ENCODE measurements at regions not wholly inside any gene's neighbourhood (a gene's known extent, or its start where the extent isn't known, plus 50 kb on each side); places are given as distances from the start of the nearest gene placed in this dataset.
"Not testable (repeated sequence)": the region's sequence is repeated elsewhere in the genome, so short reads cannot be mapped to it uniquely, and the experiment has no call there.

DNA sequence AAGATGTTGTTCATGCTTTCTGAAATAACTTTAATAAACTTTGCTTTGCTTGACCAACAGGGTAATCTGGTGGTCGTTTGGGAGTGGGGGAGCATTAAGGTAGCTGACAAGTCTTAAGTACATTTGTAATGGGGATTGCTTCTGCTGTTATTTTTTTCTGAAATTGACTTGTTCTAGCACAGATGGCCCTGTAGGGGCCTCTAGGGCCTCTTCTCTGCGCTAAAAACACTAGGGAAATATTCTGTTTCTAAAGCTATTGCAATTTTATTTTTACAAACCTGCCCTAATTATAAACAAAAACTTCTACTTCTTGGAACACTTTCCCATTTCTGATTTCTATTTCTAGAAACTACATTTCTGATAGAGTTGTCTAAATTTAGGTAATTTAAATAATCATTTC is 191.3 kb upstream of the KCNJ3 start:
- DNase-seq (ENCODE audit: low read depth) = no peak

DNA sequence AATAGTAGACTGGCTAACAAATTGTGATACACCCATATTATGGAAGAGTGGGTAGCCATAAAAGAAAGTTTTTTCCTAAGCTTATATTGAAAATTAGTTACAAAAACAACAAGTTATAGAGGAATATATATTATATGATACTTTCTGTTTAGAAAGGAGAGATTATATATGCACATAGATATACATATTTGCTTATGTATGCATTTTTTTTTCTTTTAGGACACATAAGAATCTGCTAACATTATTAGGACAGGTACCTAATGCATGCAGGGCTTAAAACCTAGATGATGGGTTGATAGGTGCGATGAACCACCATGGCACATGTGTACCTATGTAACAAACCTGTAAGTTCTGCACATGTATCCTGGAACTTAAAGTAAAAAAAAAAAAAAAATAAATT is 179.6 kb upstream of the KCNJ3 start:
- DNase-seq (ENCODE audit: low read depth) = no peak

DNA sequence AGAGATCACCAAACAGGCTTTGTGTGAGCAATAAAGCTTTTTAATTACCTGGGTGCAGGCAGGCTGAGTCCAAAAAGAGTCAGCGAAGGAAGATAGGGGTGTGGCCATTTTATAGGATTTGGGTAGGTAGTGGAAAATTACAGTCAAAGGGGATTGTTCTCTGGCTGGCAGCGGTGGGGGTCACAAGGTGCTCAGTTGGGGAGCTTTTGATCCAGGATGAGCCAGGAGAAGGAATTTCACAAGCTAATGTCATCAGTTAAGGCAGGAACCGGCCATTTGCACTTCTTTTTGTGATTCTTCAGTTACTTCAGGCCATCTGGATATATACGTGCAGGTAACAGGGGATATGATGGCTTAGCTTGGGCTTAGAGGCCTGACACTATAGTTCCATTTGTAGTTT is 177.5 kb upstream of the KCNJ3 start:
- DNase-seq (ENCODE audit: low read depth) = not testable (repeated sequence)

DNA sequence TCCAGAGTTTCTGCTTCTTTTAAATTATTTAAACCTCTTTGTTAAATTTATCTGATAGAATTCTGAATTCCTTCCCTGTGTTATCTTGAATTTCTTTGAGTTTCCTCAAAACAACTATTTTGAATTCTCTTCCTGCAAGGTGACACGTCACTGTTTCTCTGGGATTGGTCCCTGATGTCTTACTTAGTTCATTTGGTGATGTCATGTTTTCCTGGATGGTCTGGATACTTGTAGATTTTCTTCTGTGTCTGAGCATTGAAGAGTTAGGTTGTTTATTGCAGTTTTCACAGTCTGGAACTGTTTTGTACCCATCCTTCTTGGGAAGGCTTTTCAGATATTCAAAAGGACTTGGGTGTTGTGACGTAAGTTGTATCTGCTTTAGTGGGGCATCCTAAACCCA is 172.3 kb upstream of the KCNJ3 start:
- DNase-seq (ENCODE audit: low read depth) = no peak

- DNase-seq (ENCODE audit: low read depth) = no peak
These were observed 170.5 kb upstream of the KCNJ3 start for GRCh38 chr2:154527962-154528361.

- no peak for DNase-seq (ENCODE audit: low read depth)
These were observed 166.5 kb upstream of the KCNJ3 start for GRCh38 chr2:154532004-154532403.

- no peak for DNase-seq (ENCODE audit: low read depth)
These were observed 165.7 kb upstream of the KCNJ3 start for GRCh38 chr2:154532763-154533162.

DNA sequence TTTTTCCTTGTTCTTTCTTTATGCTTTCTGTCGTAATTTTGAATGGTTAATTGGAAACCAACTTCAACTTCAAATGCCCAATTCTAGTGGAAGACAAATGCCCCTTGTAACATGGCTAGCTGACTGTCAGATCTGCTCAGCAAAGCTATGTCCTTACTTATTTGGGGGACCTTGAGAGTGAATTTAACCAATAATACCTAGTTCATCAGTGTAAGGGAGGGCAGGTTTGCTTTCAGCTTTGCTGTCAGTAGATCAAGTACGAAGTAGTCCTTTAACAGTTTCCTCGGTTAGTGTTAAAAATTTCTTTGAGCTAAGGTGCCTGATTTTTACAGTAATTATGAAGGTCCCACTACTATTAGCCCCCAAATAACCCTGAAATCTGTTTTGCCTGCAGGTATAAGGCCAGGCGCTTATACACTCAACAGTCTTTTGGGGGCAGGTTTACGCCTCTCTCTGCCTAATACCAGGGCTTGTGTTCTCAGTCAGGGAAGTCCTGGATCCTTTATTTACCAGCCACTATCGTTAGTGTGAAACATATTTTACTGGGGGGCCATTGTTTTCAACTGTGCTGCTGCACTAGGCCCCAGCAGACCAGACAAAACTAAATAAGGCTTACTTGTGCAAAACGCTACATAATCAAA is 165.1 kb upstream of the KCNJ3 start:
- no peak for DNase-seq (ENCODE audit: low read depth)

DNA sequence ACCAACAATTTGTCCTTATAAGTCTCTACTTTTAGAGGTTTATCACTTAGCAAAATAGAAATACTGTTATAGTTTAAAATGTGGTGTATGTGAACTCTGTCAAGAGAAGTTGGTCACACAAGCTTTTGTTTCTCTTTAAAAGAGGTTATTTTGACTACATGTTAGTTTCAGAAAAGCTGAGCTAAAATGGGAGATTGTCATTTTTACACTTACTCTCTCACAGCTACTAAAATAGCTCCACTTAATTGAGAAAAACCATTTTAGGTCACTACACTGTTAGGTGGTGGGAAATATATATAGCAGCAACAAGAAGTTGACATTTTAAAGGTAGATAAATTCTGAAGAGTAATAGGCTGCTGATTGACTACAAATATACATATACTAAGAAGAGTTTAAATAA is 161.5 kb upstream of the KCNJ3 start:
- no peak for DNase-seq (ENCODE audit: low read depth)

DNA sequence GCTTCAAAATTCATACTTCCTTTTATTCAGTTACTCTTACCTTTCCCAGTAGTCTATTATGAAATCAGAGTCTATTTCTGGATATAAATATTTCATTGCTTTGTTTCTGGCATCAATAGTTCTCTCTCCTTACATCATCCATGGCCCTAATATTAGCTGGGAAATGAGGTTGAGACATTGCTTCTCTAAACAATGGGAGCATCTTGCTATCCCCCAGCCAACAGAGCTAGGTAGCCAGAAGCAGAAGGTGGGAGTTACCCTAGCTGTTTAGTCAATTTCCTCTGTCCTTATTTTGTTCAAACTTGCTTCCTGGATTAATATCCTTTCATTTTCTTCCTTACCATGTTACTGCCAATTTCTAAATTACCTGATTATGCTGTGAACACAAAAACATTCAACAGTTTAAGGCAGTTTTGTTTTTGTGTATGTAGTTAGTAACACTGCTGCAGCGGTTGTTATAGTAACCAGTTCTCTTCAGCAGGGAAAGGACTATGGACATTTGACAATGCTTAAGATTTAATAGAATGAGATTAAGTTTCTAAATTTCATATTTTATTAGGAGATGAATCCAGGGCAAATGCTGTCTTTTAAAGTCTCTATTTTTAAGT is 160.5 kb upstream of the KCNJ3 start:
- DNase-seq (ENCODE audit: low read depth) = no peak

GRCh38 chr2:154546341-154546740 is 152.2 kb upstream of the KCNJ3 start:
- DNase-seq (ENCODE audit: low read depth) = no peak

- no peak for DNase-seq (ENCODE audit: low read depth)
These were observed 148.6 kb upstream of the KCNJ3 start for GRCh38 chr2:154549869-154550268.

DNA sequence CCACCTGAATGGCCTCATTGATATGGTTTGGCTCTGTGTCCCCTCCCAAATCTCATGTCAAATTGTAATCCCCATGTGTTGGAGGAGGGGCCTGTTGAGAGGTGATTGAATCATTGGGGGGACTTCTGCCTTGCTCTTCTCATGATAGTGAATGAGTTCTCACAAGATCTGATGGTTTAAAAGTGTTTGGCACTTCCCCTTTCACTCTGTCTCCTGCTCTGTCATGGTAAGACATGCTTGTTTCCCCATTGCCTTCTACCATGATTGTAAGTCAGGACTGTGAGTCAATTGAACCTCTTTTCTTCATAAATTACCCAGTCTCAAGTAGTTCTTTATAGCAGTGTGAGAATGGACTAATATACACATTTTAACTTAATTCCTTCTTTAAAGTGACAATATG is 146.8 kb upstream of the KCNJ3 start:
- DNase-seq (ENCODE audit: low read depth) = no peak

DNA sequence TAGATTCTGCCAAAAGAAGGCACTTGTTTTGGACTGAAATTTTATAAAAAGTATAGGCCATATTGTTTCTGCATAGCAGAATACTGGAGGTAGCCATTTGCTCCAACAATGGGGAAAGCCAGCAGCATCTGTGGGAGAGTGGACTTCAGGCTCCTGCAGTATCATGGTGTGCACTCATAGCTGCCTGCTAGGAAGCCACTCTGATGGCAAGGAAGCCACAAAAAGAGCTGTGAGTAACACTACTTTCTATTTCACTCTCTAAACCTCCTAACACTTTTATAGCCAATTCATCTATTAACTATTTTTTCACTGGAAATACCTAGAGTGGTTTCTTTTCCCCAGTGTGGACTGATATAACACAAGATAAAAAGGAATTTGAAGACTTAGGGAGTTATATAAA is 144.4 kb upstream of the KCNJ3 start:
- DNase-seq (ENCODE audit: low read depth) = no peak

GRCh38 chr2:154555710-154556109 is 142.8 kb upstream of the KCNJ3 start:
- no peak for DNase-seq (ENCODE audit: low read depth)

GRCh38 chr2:154556146-154556545 is 142.3 kb upstream of the KCNJ3 start:
- DNase-seq (ENCODE audit: low read depth) = no peak

GRCh38 chr2:154556607-154557006 is 141.9 kb upstream of the KCNJ3 start:
- DNase-seq (ENCODE audit: low read depth) = no peak

- no peak for DNase-seq (ENCODE audit: low read depth)
These were observed 140.6 kb upstream of the KCNJ3 start for GRCh38 chr2:154557906-154558305.

DNA sequence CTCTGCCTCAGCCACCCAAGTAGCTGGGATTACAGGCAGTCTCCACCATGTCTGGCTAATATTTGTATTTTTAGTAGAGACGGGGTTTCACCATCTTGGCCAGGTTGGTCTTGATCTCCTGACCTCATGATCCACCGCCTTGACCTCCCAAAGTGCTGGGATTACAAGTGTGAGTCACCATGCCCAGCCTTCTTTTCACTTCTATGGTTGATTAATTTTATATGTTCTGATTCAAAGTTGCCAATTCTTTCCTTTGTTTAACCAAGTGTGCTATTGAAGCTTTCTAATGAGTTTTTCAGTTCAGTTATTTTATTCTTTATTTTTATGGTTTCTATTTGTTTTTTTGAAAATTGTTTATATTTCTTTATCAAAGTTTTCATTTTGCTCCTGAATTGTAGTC is 133.1 kb upstream of the KCNJ3 start:
- DNase-seq (ENCODE audit: low read depth) = no peak

- no peak for DNase-seq (ENCODE audit: low read depth)
These were observed 130.1 kb upstream of the KCNJ3 start for GRCh38 chr2:154568413-154568812.

- no peak for DNase-seq (ENCODE audit: low read depth)
These were observed 128.0 kb upstream of the KCNJ3 start for GRCh38 chr2:154570501-154570900.

DNA sequence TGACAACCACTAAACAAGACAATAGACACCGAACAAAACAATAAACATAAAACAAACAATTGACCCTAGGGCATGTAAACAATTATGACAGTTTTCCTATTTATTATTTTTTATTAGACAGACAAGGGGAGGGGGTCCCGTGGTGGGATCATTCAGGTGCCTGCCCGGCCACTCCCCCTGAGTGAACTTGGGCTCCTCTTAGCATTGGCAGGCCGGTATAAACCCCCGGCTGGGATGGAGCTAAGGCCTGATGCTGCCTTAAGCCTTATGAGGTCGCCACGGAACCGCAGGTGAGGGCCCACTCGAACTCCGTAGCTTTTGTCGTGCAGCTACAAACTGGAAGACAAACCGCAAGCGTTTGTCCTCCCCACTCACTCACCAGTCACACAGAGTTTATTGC is 121.8 kb upstream of the KCNJ3 start:
- not testable (repeated sequence) for DNase-seq (ENCODE audit: low read depth)

DNA sequence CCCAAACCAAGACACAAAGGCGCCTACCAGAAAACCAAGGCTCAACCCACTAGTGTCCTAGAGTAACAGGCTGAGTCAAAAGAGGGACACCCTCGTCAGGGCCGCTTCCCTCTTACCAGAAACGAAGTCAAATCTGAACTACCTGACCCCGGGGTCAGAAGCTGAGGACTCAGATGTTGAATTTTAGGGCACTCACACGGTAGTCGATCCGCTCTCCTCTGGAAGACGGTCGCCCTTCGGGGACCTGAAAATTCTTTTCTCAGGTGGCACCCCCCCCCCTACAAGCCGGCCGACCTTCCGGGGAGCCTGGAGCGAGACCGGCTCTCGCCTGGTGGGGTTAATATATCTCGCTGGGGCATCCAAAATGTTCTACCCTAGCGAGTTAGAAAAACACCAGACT is 121.1 kb upstream of the KCNJ3 start:
- DNase-seq (ENCODE audit: low read depth) = no peak

- DNase-seq (ENCODE audit: low read depth) = no peak
These were observed 117.7 kb upstream of the KCNJ3 start for GRCh38 chr2:154580767-154581166.

All from iris pigment epithelial cell (primary cell).